Esophagus (tissue), 2 donors: ENCODE measurements at regions not wholly inside any gene's neighbourhood (a gene's known extent, or its start where the extent isn't known, plus 50 kb on each side); places are given as distances from the start of the nearest gene placed in this dataset.

ENCODE experiments used
- H3K27ac ChIP-seq, 2 donors: one replicate each; pipeline ENCODE4 v1.5.1; 2013; ENCODE audit warnings: low read depth in 2 of 2, mild to moderate bottlenecking in 2 of 2, inconsistent platforms in 1 of 2, low read length in 1 of 2, moderate library complexity in 1 of 2
- H3K27me3 ChIP-seq, 2 donors: one replicate each; pipeline ENCODE4 v1.6.1; 2013; ENCODE audit warnings: low read length in 2 of 2, control low read depth in 1 of 2, mild to moderate bottlenecking in 1 of 2; ENCODE audit not compliant: insufficient read depth in 2 of 2, control insufficient read depth in 1 of 2
- H3K36me3 ChIP-seq, 2 donors: one replicate each; pipeline ENCODE4 v1.6.1; 2013; ENCODE audit warnings: low read length in 1 of 2; ENCODE audit not compliant: control insufficient read depth in 2 of 2, insufficient read depth in 2 of 2
- H3K4me1 ChIP-seq, 2 donors: one replicate each; pipeline ENCODE4 v1.6.1; 2013; ENCODE audit warnings: low read length in 1 of 2; ENCODE audit not compliant: control insufficient read depth in 2 of 2, insufficient read depth in 2 of 2
- H3K4me3 ChIP-seq, 2 donors: one replicate each; pipeline ENCODE4 v1.5.1; 2013; ENCODE audit warnings: low read length in 2 of 2, mild to moderate bottlenecking in 2 of 2, low read depth in 1 of 2, moderate library complexity in 1 of 2
- H3K9me3 ChIP-seq, 2 donors: one replicate each; pipeline ENCODE4 v1.6.1; 2013; ENCODE audit warnings: mild to moderate bottlenecking in 2 of 2, low read depth in 1 of 2, low read length in 1 of 2, moderate library complexity in 1 of 2; ENCODE audit not compliant: control insufficient read depth in 2 of 2, insufficient read depth in 1 of 2
- WGBS, 2 donors: extraction: QIAGEN DNeasy Blood & Tissue Kit; methylation state at CpG; one replicate each; pipeline ENCODE4 v1.1.7; 2013; 5-methylcytosine and 5-hydroxymethylcytosine counted together
- donor health status: healthy with polysubstance abuse.
- donor health status: Bipolar disorder and iron deficiency.

- Histone ChIP-seq H3K4me1 (peaks cover 7% of the 10 kb centered on the region in 2 donors), H3K9me3 (no peaks in the 10 kb centered on the region), H3K27ac (peak overlapping the region in 1 of 2 donors; percentile 56), H3K4me3 (no peak overlapping the region), H3K27me3 (peaks cover 0 to 3% of the 10 kb centered on the region in 2 donors), H3K36me3 (no peaks in the 10 kb centered on the region)
- 50 to 57% methylated on average over 15 of the region's 15 CpGs for WGBS, 2 donors
These were observed 317.7 kb upstream of the IRX4 start for GRCh38 chr5:2200261-2200950.

GRCh38 chr5:2199697-2200096 lies 317.0 kb upstream of the IRX4 start:
- Histone ChIP-seq H3K4me3 (no peak overlapping the region), H3K4me1 (peaks cover 7% of the 10 kb centered on the region in 2 donors), H3K36me3 (no peaks in the 10 kb centered on the region), H3K9me3 (peaks cover 0 to 5% of the 10 kb centered on the region in 2 donors), H3K27me3 (peaks cover 0 to 3% of the 10 kb centered on the region in 2 donors), H3K27ac (no peak overlapping the region)
- WGBS, 2 donors: 84 to 90% methylated on average over 14 of the region's 14 CpGs

GRCh38 chr5:2196989-2197619 lies 314.4 kb upstream of the IRX4 start:
- Histone ChIP-seq H3K27me3 (peaks cover 0 to 3% of the 10 kb centered on the region in 2 donors), H3K9me3 (peaks cover 0 to 5% of the 10 kb centered on the region in 2 donors), H3K36me3 (no peaks in the 10 kb centered on the region), H3K27ac (no peak overlapping the region), H3K4me1 (peaks cover 7% of the 10 kb centered on the region in 2 donors), H3K4me3 (no peak overlapping the region)
- WGBS, 2 donors: 70 to 71% methylated on average over 18 of the region's 18 CpGs

DNA sequence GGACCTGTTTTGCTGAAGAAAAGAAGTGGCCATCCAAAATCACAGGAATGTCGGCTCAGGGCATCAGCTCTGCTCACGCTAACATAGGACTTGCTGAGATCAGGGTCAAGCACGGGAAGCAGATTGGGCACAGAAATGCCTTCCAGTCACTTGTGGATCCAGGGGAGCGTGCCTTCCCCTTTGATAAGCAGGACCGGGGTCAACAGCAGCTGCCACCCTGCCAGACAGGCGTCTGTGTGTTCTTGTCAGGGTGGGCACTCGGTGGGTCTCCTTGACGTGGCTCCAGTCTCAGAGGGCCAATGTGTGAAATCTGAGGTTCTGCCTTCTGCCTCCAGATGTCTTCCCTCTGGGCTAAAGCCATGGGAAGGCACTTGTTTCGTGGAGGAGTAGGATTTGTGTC lies 313.7 kb upstream of the IRX4 start:
- H3K4me3 ChIP-seq: no peak overlapping the region
- peaks cover 0 to 5% of the 10 kb centered on the region in 2 donors for H3K9me3 ChIP-seq
- H3K36me3 ChIP-seq: no peaks in the 10 kb centered on the region
- H3K27me3 ChIP-seq: peaks cover 0 to 3% of the 10 kb centered on the region in 2 donors
- 68 to 69% methylated on average over 9 of the region's 9 CpGs for WGBS, 2 donors
- H3K27ac ChIP-seq: no peak overlapping the region
- peaks cover 7% of the 10 kb centered on the region in 2 donors for H3K4me1 ChIP-seq

DNA sequence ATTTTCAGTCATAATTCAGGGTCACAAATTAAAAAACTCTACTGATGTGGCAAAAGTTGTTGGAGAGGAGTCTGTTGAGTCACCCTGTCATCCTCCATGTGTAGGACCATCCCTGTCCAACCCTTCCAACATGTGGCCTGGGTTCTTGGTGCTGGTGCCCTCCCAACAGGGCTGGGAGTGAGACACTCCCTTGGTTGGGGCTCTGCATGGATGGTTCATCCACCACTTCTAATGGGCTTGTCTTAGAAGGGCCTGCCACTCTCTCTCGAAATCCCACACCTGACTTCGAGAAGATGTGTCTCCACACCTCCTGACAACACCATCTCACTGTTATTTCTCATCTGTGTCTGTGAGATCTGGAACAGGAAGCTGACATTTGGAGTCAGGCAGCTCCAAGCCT lies 312.2 kb upstream of the IRX4 start:
- WGBS, 2 donors: 64 to 85% methylated on average over 2 of the region's 2 CpGs
- no peaks in the 10 kb centered on the region for H3K36me3 ChIP-seq
- peaks cover 0 to 4% of the 10 kb centered on the region in 2 donors for H3K4me1 ChIP-seq
- H3K9me3 ChIP-seq: peaks cover 0 to 5% of the 10 kb centered on the region in 2 donors
- no peak overlapping the region for H3K4me3 ChIP-seq
- H3K27ac ChIP-seq: no peak overlapping the region
- peaks cover 0 to 3% of the 10 kb centered on the region in 2 donors for H3K27me3 ChIP-seq

- no peaks in the 10 kb centered on the region for H3K36me3 ChIP-seq
- 75 to 90% methylated on average over 6 of the region's 6 CpGs for WGBS, 2 donors
- H3K4me3 ChIP-seq: no peak overlapping the region
- peaks cover 0 to 5% of the 10 kb centered on the region in 2 donors for H3K9me3 ChIP-seq
- H3K27ac ChIP-seq: no peak overlapping the region
- H3K4me1 ChIP-seq: no peaks in the 10 kb centered on the region
- H3K27me3 ChIP-seq: peaks cover 0 to 3% of the 10 kb centered on the region in 2 donors
These were observed 311.5 kb upstream of the IRX4 start for GRCh38 chr5:2194236-2194555.

DNA sequence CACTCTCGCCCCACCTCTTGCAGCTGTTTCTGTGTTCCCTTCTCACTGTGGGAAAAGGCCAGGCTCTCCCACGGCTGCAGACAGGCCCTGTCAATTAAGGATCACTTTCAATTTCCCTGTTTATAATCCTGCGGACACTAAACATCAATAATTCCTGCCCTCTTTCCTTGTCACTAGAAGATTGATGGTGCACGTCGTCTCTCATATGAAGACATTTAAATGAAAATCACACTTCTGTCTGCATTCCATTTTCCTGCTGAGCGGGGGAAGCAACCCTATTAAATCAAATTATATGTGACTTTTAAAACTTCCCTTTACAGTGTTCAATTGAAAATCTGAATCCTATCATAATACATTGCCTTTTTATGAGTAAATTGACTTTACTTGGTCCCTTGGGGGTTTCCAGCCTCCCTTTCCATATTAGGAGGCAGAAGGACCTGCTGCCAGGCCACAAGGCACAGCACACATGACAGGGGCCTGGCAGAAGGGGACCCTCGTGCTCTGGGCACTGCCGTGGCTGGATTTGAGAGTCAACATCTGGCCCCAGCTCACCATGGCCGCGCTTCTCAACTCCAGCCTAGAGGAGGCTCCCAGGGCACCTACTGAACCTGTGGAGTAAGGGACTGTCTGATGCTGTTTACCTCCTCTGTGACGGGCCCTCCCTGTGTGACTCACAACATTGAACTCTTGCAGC lies 311.0 kb upstream of the IRX4 start:
- Histone ChIP-seq H3K27me3 (peaks cover 0 to 3% of the 10 kb centered on the region in 2 donors), H3K9me3 (peaks cover 0 to 5% of the 10 kb centered on the region in 2 donors), H3K36me3 (no peaks in the 10 kb centered on the region), H3K4me1 (no peaks in the 10 kb centered on the region), H3K27ac (no peak overlapping the region), H3K4me3 (no peak overlapping the region)
- WGBS, 2 donors: 71 to 75% methylated on average over 11 of the region's 11 CpGs

DNA sequence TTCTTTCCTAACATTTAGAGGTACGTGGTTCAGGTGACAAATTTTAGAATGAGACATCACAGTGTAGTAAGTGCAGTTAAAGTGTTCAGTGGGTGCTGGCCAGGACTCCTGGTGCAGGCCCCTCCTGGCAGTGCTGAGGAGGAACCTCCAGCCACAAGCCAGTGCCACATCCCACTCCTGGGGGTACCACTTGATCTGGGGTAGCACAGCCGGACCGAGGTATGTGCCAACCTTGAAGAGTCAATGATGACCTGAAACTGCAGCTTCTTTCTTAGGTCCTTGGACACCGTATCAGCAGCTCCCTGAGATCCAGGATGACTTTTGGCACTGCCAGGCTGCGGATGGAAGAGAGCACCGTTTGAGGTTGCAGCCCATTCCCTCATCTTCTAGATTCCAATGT lies 310.4 kb upstream of the IRX4 start:
- H3K4me1 ChIP-seq: no peaks in the 10 kb centered on the region
- H3K4me3 ChIP-seq: no peak overlapping the region
- no peaks in the 10 kb centered on the region for H3K36me3 ChIP-seq
- H3K9me3 ChIP-seq: peaks cover 0 to 5% of the 10 kb centered on the region in 2 donors
- WGBS, 2 donors: 74 to 84% methylated on average over 6 of the region's 6 CpGs
- no peak overlapping the region for H3K27ac ChIP-seq
- peaks cover 0 to 3% of the 10 kb centered on the region in 2 donors for H3K27me3 ChIP-seq

GRCh38 chr5:2192496-2192895 lies 309.8 kb upstream of the IRX4 start:
- H3K4me1 ChIP-seq: no peaks in the 10 kb centered on the region
- 71 to 84% methylated on average over 8 of the region's 8 CpGs for WGBS, 2 donors
- H3K4me3 ChIP-seq: no peak overlapping the region
- peaks cover 0 to 5% of the 10 kb centered on the region in 2 donors for H3K9me3 ChIP-seq
- H3K27me3 ChIP-seq: peaks cover 0 to 3% of the 10 kb centered on the region in 2 donors
- H3K36me3 ChIP-seq: no peaks in the 10 kb centered on the region
- H3K27ac ChIP-seq: no peak overlapping the region
